OCI-LY1 (cell line): ENCODE measurements at regions not wholly inside any gene's neighbourhood (a gene's known extent, or its start where the extent isn't known, plus 50 kb on each side); places are given as distances from the start of the nearest gene placed in this dataset.

Experiments used
- EZH2 ChIP-seq: fragments of 200-600 bp; sonication (generic), shearing (Covaris generic); IDR thresholded peaks from 2 replicates; pipeline ENCODE4 v1.8.0; 2017; ENCODE audit warnings: borderline replicate concordance, mixed run types, mild to moderate bottlenecking, antibody characterized with exemption, low read length, moderate library complexity, mixed read lengths
- TF ChIP-seq, protein P1 (sequence below): fragments of 200-600 bp; sonication (generic), shearing (Covaris generic); IDR thresholded peaks from 2 replicates; pipeline ENCODE4 v1.5.1; 2017; ENCODE audit warnings: mild to moderate bottlenecking, antibody characterized with exemption, low read length, moderate library complexity, mixed read lengths

DNA sequence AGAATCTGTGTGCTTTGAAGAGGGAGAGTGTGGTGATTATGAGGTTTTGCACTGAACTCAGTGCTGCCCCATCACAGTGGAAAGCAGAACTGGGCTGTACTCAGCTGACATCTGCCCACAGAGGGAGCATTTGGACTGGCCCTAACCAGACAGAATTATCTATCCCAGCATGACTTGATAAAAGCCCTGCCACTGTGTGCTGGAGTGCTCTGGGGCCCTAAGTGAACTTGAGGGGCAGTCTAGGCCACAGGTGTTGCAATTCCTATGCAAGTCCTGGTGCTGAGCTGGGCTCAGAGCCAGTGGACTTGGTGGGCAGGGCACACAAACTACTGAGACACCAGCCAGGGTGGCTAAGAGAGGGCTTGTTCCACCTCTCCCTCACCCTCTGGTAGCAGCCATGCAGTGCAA lies 269.2 kb upstream of the CTNNB1 start:
- TF ChIP-seq, protein P1, sequence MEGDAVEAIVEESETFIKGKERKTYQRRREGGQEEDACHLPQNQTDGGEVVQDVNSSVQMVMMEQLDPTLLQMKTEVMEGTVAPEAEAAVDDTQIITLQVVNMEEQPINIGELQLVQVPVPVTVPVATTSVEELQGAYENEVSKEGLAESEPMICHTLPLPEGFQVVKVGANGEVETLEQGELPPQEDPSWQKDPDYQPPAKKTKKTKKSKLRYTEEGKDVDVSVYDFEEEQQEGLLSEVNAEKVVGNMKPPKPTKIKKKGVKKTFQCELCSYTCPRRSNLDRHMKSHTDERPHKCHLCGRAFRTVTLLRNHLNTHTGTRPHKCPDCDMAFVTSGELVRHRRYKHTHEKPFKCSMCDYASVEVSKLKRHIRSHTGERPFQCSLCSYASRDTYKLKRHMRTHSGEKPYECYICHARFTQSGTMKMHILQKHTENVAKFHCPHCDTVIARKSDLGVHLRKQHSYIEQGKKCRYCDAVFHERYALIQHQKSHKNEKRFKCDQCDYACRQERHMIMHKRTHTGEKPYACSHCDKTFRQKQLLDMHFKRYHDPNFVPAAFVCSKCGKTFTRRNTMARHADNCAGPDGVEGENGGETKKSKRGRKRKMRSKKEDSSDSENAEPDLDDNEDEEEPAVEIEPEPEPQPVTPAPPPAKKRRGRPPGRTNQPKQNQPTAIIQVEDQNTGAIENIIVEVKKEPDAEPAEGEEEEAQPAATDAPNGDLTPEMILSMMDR: peak; percentile 27; the same call in 1 of the 2 replicates
- TF ChIP-seq EZH2: no peak
